ENCODE measurements at regions not wholly inside any gene's neighbourhood (a gene's known extent, or its start where the extent isn't known, plus 50 kb on each side); places are given as distances from the start of the nearest gene placed in this dataset.

DNA sequence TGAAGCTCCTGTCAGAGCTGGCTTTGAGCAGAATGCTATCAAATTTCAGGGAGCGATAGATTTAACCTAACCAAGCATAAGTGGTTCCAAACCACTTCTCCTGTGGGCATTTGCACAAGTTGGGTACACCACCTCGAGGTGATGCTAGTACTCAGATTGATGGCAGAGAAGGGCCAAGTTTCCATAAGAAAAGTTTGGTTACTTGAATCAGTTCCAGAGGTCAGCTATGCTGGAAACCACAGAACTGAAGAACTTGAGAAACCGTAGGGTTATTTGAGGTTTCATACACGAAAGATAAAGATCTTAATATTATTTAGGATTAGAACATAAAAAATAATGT, 238.2 kb upstream of the SOX11 start:
- no peak for TF ChIP-seq EZH2 (IDR thresholded peaks at IDR 0.05)
- no peak for TF ChIP-seq POLR2AphosphoS5 (IDR thresholded peaks at IDR 0.05; ENCODE audit: borderline replicate concordance, low read depth, low read length)
- no peak for TF ChIP-seq FOXP2 (optimal IDR thresholded peaks at IDR 0.05; ENCODE audit: control extremely low read depth, extremely low read length, insufficient read depth)
